SK-N-MC (cell line): ENCODE measurements at regions not wholly inside any gene's neighbourhood (a gene's known extent, or its start where the extent isn't known, plus 50 kb on each side); places are given as distances from the start of the nearest gene placed in this dataset.
A peak's percentile ranks its signal among the peaks of the same experiment; 100 is the strongest.

Source experiments
- DNase-seq: peaks from one replicate; pipeline ENCODE4 v3.0.0-alpha.2; 2011; ENCODE audit warnings: low read depth, low spot score
- H3K27ac ChIP-seq: fragments of 200-600 bp; sonication (generic); 2 replicates; pipeline ENCODE4 v1.5.1; 2016; ENCODE audit warnings: mixed run types
- H3K36me3 ChIP-seq: fragments of 200-600 bp; sonication (generic); 2 replicates; pipeline ENCODE4 v1.6.1; 2017; ENCODE audit warnings: antibody characterized with exemption, low read length, mixed read lengths; ENCODE audit not compliant: insufficient read depth
- H3K4me3 ChIP-seq: fragments of 200-600 bp; sonication (generic); 2 replicates; pipeline ENCODE4 v1.5.1; 2016
- H3K9ac ChIP-seq: fragments of 200-600 bp; sonication (generic); 2 replicates; pipeline ENCODE4 v1.8.0; 2017; ENCODE audit warnings: mixed run types, mixed read lengths; ENCODE audit not compliant: insufficient read length
- H3K9me3 ChIP-seq: fragments of 200-600 bp; sonication (generic); 2 replicates; pipeline ENCODE4 v1.6.1; 2017; ENCODE audit warnings: low read depth, mild to moderate bottlenecking, antibody characterized with exemption, low read length, moderate library complexity, mixed read lengths
- EZH2 ChIP-seq: fragments of 200-600 bp; sonication (generic); IDR thresholded peaks from one replicate; pipeline ENCODE4 v1.6.1; 2017; ENCODE audit warnings: antibody characterized with exemption
- FOXP2 ChIP-seq: optimal IDR thresholded peaks from 2 replicates; pipeline ENCODE3; 2011; ENCODE audit warnings: mild to moderate bottlenecking, moderate library complexity; ENCODE audit not compliant: insufficient read depth; ENCODE audit errors: extremely low read length, control extremely low read depth
- POLR2AphosphoS5 ChIP-seq: IDR thresholded peaks from 2 replicates; pipeline ENCODE4 v1.6.1; 2012; ENCODE audit warnings: mild to moderate bottlenecking, low read depth, low read length, borderline replicate concordance

DNA sequence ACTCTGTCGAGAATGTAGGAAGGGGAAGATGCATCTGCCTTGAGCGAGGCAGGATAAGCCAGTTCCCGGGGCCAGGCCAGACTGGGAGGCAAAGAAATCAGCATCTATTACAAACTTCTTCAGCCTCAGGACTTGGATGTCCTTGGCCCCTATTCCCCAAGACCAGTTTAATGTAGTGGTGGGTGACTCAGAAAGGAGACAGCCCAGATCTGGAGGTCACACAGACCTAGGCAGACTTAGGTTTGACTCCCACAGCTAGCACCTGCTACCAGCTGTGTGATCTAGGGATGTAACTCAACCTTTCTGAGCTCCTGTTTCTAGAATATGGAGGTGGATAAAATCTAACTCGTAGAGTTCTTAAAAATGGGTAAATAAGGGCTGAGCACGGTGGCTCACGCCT lies 409.5 kb upstream of the PROK2 start:
- no peak overlapping the region for H3K27ac ChIP-seq
- TF ChIP-seq EZH2 (no peak), FOXP2 (no peak), POLR2AphosphoS5 (no peak)
- H3K9me3 ChIP-seq = no peaks in the 10 kb centered on the region
- no peak for DNase-seq
- no peak overlapping the region for H3K9ac ChIP-seq
- no peaks in the 10 kb centered on the region for H3K36me3 ChIP-seq
- no peak overlapping the region; the same call in 1 of the 2 replicates for H3K4me3 ChIP-seq

DNA sequence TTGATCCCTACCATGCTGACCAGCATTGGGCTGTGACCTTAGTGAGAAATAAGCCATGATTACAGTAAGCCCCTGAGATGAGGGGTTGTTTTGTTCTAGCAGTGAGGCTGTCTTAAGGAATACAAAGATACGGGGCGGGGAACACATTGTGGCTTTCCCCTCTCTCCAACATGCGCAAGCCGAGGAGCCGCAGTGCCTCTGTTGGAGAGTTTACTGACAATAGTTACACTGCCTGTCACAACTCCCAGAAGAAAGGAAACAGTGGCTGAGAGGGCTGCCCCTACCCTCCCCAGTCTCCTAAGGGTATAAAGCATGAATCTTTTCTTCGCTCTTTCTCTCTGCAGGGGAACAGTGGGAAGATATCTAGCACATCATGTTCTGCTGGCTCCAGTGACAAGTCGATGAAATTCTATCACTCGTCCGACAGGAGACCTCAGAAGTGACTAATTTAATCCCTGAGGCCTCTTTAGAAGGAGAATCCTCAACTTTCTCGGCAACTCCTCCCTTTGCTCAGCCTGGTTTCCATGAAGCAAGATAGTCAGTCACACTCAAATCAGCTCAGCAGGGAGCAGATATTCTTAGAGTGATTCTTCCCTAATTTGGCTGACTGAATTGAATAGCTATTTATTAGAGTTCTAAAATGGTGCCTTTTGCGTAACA lies 409.0 kb upstream of the PROK2 start:
- Histone ChIP-seq H3K4me3 (no peak overlapping the region; the same call in 1 of the 2 replicates), H3K9me3 (no peaks in the 10 kb centered on the region), H3K9ac (no peak overlapping the region), H3K27ac (no peak overlapping the region), H3K36me3 (no peaks in the 10 kb centered on the region)
- TF ChIP-seq FOXP2 = no peak
- TF ChIP-seq EZH2 = no peak
- TF ChIP-seq POLR2AphosphoS5 = no peak
- DNase-seq = peak; percentile 18

DNA sequence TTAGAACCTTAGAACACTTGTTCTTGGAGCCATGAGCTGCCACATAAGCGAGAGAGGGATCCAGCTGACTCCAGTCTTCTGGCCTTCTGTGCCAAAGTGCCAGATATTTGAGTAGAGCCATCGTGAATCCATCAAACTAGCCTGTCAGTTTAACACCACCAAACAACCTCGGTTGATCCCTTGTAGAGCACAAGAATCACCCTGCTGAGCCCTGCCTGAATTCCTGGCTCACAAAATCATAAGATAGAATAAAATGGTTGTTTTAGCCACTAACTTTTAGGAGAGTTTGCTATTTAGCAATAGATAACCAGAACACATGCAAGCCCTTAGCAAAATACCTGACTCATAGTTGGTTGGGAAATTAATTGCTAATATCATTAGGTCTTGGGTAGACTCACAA lies 407.6 kb upstream of the PROK2 start:
- no peak overlapping the region for H3K9ac ChIP-seq
- H3K4me3 ChIP-seq = no peak overlapping the region
- no peaks in the 10 kb centered on the region for H3K36me3 ChIP-seq
- no peaks in the 10 kb centered on the region for H3K9me3 ChIP-seq
- DNase-seq = no peak
- no peak overlapping the region for H3K27ac ChIP-seq
- TF ChIP-seq FOXP2 (no peak), EZH2 (no peak), POLR2AphosphoS5 (no peak)

DNA sequence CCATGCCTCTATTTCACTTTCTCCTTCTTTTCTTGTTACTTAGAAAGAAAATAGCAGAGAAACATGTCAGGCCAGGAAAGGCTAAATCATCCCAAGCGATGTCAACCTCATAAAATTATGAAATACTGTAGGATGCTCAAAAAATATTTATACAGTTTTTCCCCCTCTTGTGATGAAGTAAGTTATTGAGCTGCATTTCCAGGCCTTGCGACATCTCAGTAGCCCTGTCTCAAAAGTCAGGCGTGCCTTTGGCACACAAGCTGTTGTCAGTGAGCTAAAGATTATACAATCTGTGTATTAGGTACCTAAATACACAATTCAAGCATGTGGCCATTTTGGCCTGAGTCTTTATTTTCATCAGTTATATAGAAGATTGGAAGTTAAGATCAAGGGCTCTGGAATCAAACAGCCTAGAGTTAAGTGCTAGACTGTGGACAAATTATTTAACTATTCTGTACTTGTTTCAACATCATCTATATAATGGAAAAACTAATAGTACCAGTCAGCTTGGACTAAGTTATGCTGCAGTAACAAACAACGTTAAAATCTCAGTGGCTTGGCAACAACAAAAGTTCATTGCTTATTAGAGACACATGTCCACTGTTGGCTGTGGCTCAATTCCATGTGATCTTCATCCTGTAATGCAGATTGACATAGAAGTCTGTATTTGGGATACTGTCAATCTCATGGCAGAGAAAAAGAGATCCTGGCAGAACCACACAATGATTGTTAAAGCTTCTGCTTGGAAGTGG lies 406.4 kb upstream of the PROK2 start:
- no peak for DNase-seq
- H3K27ac ChIP-seq = no peak overlapping the region
- H3K9ac ChIP-seq = no peak overlapping the region
- H3K4me3 ChIP-seq = no peak overlapping the region
- TF ChIP-seq FOXP2 (no peak), POLR2AphosphoS5 (no peak), EZH2 (no peak)
- H3K9me3 ChIP-seq = no peaks in the 10 kb centered on the region
- H3K36me3 ChIP-seq = no peaks in the 10 kb centered on the region

DNA sequence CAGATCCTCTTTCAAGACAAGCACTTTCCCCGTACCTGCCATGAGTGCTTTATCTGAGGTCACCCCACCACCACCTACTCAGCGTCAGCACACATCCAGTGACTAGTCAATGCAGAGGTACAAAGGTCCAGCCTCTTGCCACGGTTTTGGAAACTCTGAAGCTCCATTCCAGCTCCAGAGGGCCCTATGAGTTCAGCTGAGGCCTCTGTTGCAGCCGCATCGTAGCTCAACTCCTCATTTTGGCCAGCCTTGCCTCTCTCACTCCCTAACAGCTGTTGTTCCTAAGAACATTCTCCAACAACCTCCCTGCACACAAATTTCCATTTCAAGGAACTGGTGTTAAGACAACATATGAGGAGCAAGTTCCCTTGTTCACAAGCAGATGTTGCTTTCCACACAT lies 405.1 kb upstream of the PROK2 start:
- TF ChIP-seq FOXP2 (no peak), EZH2 (no peak), POLR2AphosphoS5 (no peak)

DNA sequence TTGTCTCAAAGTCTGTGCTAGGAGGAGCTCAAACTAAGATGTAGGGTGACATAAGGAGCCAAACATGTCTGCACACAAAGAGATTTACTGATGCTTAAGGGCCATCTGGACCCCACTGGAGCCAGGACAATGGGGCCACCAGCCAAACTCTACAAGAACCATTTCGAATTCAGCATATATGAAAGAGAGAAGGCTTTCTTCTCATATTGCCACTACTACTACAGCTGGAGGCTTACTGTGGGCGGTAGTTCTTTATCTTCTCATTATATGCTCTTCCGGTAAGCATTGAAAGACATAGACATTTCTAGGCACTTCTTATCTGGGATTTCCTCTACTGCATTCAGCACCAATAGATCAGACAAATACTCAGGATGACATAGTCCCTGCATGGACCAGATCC lies 404.4 kb upstream of the PROK2 start:
- Histone ChIP-seq H3K36me3 (no peaks in the 10 kb centered on the region), H3K4me3 (no peak overlapping the region), H3K9ac (no peak overlapping the region), H3K27ac (no peak overlapping the region), H3K9me3 (no peaks in the 10 kb centered on the region)
- no peak for TF ChIP-seq POLR2AphosphoS5
- no peak for TF ChIP-seq EZH2
- TF ChIP-seq FOXP2 = no peak
- no peak for DNase-seq

More for the DNA sequence above, 405.1 kb upstream of the PROK2 start:
- Histone ChIP-seq H3K9ac (no peak overlapping the region), H3K27ac (no peak overlapping the region), H3K4me3 (no peak overlapping the region), H3K9me3 (no peaks in the 10 kb centered on the region), H3K36me3 (no peaks in the 10 kb centered on the region)
- DNase-seq = no peak

DNA sequence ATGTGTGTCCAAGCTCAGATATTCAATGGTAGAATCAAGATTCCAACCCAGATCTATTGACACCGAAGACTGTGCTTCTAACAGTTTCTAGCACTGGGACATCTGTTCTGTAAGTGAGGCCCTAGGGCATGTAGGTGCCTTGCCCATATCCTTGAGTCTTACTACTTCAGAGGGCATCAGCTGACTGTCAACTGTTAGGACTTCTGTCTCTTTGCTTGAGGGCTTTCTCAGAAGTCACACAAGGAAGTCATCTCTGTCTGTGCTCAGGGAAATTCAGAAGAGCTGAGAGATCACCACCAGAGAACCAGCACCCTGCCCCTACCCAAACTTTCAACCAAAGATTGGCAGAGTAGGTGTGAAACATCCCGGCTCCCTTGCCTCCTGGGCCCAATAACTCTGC lies 403.6 kb upstream of the PROK2 start:
- Histone ChIP-seq H3K9ac (no peak overlapping the region), H3K27ac (no peak overlapping the region), H3K36me3 (no peaks in the 10 kb centered on the region), H3K4me3 (no peak overlapping the region), H3K9me3 (no peaks in the 10 kb centered on the region)
- TF ChIP-seq EZH2 (no peak), FOXP2 (no peak), POLR2AphosphoS5 (no peak)
- DNase-seq = no peak

DNA sequence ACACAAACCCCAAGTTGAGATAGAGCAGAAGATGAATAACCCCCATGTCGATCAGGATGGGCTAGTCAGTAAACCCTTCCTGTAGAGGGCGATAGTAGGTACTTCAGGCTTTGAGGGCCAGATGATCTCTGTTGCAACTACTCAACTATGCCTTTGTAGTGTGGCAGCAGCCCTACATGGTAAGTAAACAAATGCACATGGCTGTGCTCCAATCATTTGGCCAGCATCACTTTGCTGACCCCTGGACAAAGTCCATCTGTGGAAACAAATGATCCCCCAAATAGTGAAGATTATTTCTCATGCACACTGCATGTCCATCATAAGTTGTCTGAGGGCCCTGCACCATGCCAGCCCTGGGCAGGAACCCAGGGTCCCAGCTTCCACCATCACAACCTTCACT lies 402.2 kb upstream of the PROK2 start:
- no peak for DNase-seq
- Histone ChIP-seq H3K9me3 (no peaks in the 10 kb centered on the region), H3K27ac (no peak overlapping the region), H3K9ac (no peak overlapping the region), H3K4me3 (no peak overlapping the region), H3K36me3 (no peaks in the 10 kb centered on the region)
- TF ChIP-seq EZH2 = no peak
- no peak for TF ChIP-seq FOXP2
- no peak for TF ChIP-seq POLR2AphosphoS5
